Endothelial cell of umbilical vein (primary cell): ENCODE measurements at regions not wholly inside any gene's neighbourhood (a gene's known extent, or its start where the extent isn't known, plus 50 kb on each side); places are given as distances from the start of the nearest gene placed in this dataset.

Experiments
- BruUV-seq: library from RNA; stranded (reverse); fragments of 400-500 nt; replicated peaks from 2 replicates; lab custom pipeline; 2021; lab: Mats Ljungman, UMichigan
- CTCF ChIA-PET: fragments of 300-600, 350-600 bp; sonication (Branson Sonifier 250); formaldehyde crosslinking; loops from one replicate; lab custom pipeline; 2021; ENCODE audit warnings: antibody characterized with exemption, inconsistent platforms; lab: Charles Lee
- POLR2A ChIA-PET: fragments of 300-600, 350-600 bp; sonication (Branson Sonifier 250); formaldehyde crosslinking; loops from one replicate; lab custom pipeline; 2021; ENCODE audit warnings: antibody characterized with exemption, inconsistent platforms; lab: Charles Lee
- DNase-seq: peaks from one replicate; pipeline ENCODE4 v3.0.0-alpha.2; 2011; ENCODE audit warnings: low read depth, low spot score
- FAIRE-seq: peaks from 2 replicates; lab custom pipeline; 2011; peaks lifted over from hg19 to GRCh38; lab: Jason Lieb, UNC
- H2AFZ ChIP-seq: 2 replicates; pipeline ENCODE4 v1.6.0; 2012; ENCODE audit warnings: low read depth, low read length, control low read depth, inconsistent platforms
- H3K27ac ChIP-seq: 2 replicates; pipeline ENCODE4 v1.5.1; 2011; ENCODE audit warnings: low read depth, mild to moderate bottlenecking, control low read depth, low read length, moderate library complexity; ENCODE audit not compliant: insufficient read depth
- H3K27me3 ChIP-seq, 2 experiments: 2 replicates each; pipeline versions ENCODE4 v1.6.0 to v1.6.1; 2011; ENCODE audit warnings: low read length in 2 of 2, mixed read lengths in 1 of 2; ENCODE audit not compliant: control insufficient read depth in 2 of 2, insufficient read depth in 2 of 2
- H3K36me3 ChIP-seq, 2 experiments: 2 replicates in 1 of 2; 3 replicates in 1 of 2; pipeline ENCODE4 v1.5.1; 2011; ENCODE audit warnings: low read length in 2 of 2, mild to moderate bottlenecking in 1 of 2, moderate library complexity in 1 of 2; ENCODE audit not compliant: control insufficient read depth in 2 of 2, insufficient read depth in 2 of 2; ENCODE audit errors: extremely low read depth in 1 of 2
- H3K4me1 ChIP-seq: 3 replicates; pipeline ENCODE4 v1.5.1; 2011; ENCODE audit warnings: mild to moderate bottlenecking, low read length; ENCODE audit not compliant: control insufficient read depth, insufficient read depth; ENCODE audit errors: extremely low read depth
- H3K4me2 ChIP-seq: 2 replicates; pipeline ENCODE4 v1.6.1; 2011; ENCODE audit warnings: low read length, control low read depth, mixed read lengths; ENCODE audit not compliant: insufficient read depth
- H3K4me3 ChIP-seq, 3 experiments: fragments of 200-600 bp in 1 of 3; sonication (generic), shearing (Covaris generic) in 1 of 3; replicated peaks in 1 of 3; 2 replicates each; pipeline ENCODE4 v1.5.1; 2011 to 2016; ENCODE audit warnings: control low read depth in 3 of 3, low read length in 3 of 3, mild to moderate bottlenecking in 2 of 3, inconsistent platforms in 1 of 3, low read depth in 1 of 3, moderate library complexity in 1 of 3; ENCODE audit not compliant: insufficient read depth in 1 of 3
- H3K79me2 ChIP-seq: 2 replicates; pipeline ENCODE4 v1.6.0; 2012; ENCODE audit warnings: low read length, inconsistent platforms; ENCODE audit not compliant: control insufficient read depth, insufficient read depth
- H3K9ac ChIP-seq: replicated peaks from 2 replicates; pipeline ENCODE3; 2011; ENCODE audit warnings: low read length, control low read depth; ENCODE audit not compliant: insufficient read depth; ENCODE audit errors: extremely low read depth
- H3K9me1 ChIP-seq: replicated peaks from 3 replicates; pipeline ENCODE4 v1.6.0; 2011; ENCODE audit warnings: mild to moderate bottlenecking, low read length; ENCODE audit not compliant: control insufficient read depth, insufficient read depth; ENCODE audit errors: extremely low read depth
- H3K9me3 ChIP-seq: replicated peaks from 2 replicates; pipeline ENCODE4 v1.5.1; 2012; ENCODE audit warnings: low read length, inconsistent platforms; ENCODE audit not compliant: control insufficient read depth, insufficient read depth
- H4K20me1 ChIP-seq: replicated peaks from 2 replicates; pipeline ENCODE3; 2011; ENCODE audit warnings: mild to moderate bottlenecking, low read length; ENCODE audit not compliant: control insufficient read depth, insufficient read depth; ENCODE audit errors: extremely low read depth
- EZH2 ChIP-seq: IDR thresholded peaks from 2 replicates; pipeline ENCODE4 v1.6.1; 2012; ENCODE audit warnings: borderline replicate concordance, low read depth, mild to moderate bottlenecking, moderate library complexity, low read length, inconsistent platforms; ENCODE audit not compliant: severe bottlenecking
- FOS ChIP-seq: IDR thresholded peaks from 2 replicates; pipeline ENCODE4 v1.6.1; 2011; ENCODE audit warnings: mild to moderate bottlenecking, low read length, moderate library complexity, borderline replicate concordance; ENCODE audit not compliant: insufficient read depth
- GATA2 ChIP-seq: IDR thresholded peaks from 2 replicates; pipeline ENCODE4 v1.7.0; 2011; ENCODE audit warnings: low read depth, mild to moderate bottlenecking, moderate library complexity, mixed read lengths, low read length; ENCODE audit not compliant: insufficient read length, insufficient read depth
- JUN ChIP-seq: IDR thresholded peaks from 2 replicates; pipeline ENCODE4 v1.6.1; 2011; ENCODE audit warnings: borderline replicate concordance, low read depth; ENCODE audit not compliant: insufficient read length, insufficient read depth
- MAX ChIP-seq: IDR thresholded peaks from 2 replicates; pipeline ENCODE4 v1.6.1; 2011; ENCODE audit not compliant: insufficient read depth, insufficient read length
- MYC ChIP-seq: IDR thresholded peaks from one replicate; pipeline ENCODE4 v1.6.1; 2011; ENCODE audit warnings: mild to moderate bottlenecking, low read depth, low read length
- POLR2A ChIP-seq: IDR thresholded peaks from 2 replicates; pipeline ENCODE4 v1.6.1; 2012; ENCODE audit warnings: low read depth, mild to moderate bottlenecking, control low read depth, low read length
- POLR2AphosphoS5 ChIP-seq: IDR thresholded peaks from 2 replicates; pipeline ENCODE4 v1.6.1; 2012; ENCODE audit warnings: low read depth, mild to moderate bottlenecking, control low read depth, low read length, moderate library complexity; ENCODE audit not compliant: insufficient read depth
- dilution Hi-C: fragments of 300-500 bp; cut with MboI; formaldehyde crosslinking; loops from one replicate; pipeline ENCODE4 v1.15.0; 2019; ENCODE audit warnings: low sequenced_read_pairs; ENCODE audit not compliant: extremely low pct_ligation_motif_present
- intact Hi-C: fragments of 100-400 bp; cut with micrococcal nuclease; formaldehyde crosslinking; loops from one replicate; pipeline ENCODE4 v1.10.0; 2022
- TF ChIP-seq, protein P1 (sequence below), 2 donors: IDR thresholded peaks; 1 replicate in 1 of 2; 2 replicates in 1 of 2; pipeline ENCODE4 v1.5.1; 2011; ENCODE audit warnings: low read length in 2 of 2, mild to moderate bottlenecking in 2 of 2, moderate library complexity in 2 of 2, control low read depth in 1 of 2, inconsistent platforms in 1 of 2, low read depth in 1 of 2; ENCODE audit not compliant: insufficient read depth in 1 of 2; ENCODE audit errors: extremely low read depth in 1 of 2

GRCh38 chr9:88218726-88219125 is 80.5 kb upstream of the SPATA31C2 start:
- H3K4me3 ChIP-seq = no peak overlapping the region
- no peaks in the 10 kb centered on the region for H3K27me3 ChIP-seq
- H3K79me2 ChIP-seq = no peaks in the 10 kb centered on the region
- FAIRE-seq (no peak), DNase-seq (no peak)
- no peaks in the 10 kb centered on the region for H4K20me1 ChIP-seq
- no peaks in the 10 kb centered on the region for H3K9me1 ChIP-seq
- ChIA-PET POLR2A (no interaction called here), CTCF (no interaction called here)
- H3K9me3 ChIP-seq = no peaks in the 10 kb centered on the region
- intact Hi-C loops (no loop called here), dilution Hi-C loops (no loop called here)
- no peaks in the 10 kb centered on the region for H3K4me1 ChIP-seq
- no peak overlapping the region for H3K9ac ChIP-seq
- no peak overlapping the region for H2AFZ ChIP-seq
- no peak overlapping the region for H3K27ac ChIP-seq
- no peak for TF ChIP-seq FOS
- TF ChIP-seq, protein P1, sequence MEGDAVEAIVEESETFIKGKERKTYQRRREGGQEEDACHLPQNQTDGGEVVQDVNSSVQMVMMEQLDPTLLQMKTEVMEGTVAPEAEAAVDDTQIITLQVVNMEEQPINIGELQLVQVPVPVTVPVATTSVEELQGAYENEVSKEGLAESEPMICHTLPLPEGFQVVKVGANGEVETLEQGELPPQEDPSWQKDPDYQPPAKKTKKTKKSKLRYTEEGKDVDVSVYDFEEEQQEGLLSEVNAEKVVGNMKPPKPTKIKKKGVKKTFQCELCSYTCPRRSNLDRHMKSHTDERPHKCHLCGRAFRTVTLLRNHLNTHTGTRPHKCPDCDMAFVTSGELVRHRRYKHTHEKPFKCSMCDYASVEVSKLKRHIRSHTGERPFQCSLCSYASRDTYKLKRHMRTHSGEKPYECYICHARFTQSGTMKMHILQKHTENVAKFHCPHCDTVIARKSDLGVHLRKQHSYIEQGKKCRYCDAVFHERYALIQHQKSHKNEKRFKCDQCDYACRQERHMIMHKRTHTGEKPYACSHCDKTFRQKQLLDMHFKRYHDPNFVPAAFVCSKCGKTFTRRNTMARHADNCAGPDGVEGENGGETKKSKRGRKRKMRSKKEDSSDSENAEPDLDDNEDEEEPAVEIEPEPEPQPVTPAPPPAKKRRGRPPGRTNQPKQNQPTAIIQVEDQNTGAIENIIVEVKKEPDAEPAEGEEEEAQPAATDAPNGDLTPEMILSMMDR (IDR thresholded peaks at IDR 0.05; ENCODE audit: extremely low read depth in 1 of 2, insufficient read depth in 1 of 2, low read depth in 1 of 2, low read length in 2 of 2) = no peak
- TF ChIP-seq MYC = no peak
- no peak for TF ChIP-seq POLR2AphosphoS5
- no peak for TF ChIP-seq MAX
- TF ChIP-seq JUN = no peak
- TF ChIP-seq POLR2A = no peak
- TF ChIP-seq GATA2 = no peak
- no peak for TF ChIP-seq EZH2
- BruUV-seq = no TSS peak
- H3K4me2 ChIP-seq = no peak overlapping the region
- H3K36me3 ChIP-seq = no peaks in the 10 kb centered on the region
